Activated CD4-positive, CD25-positive, alpha-beta regulatory T cell treated with anti-CD3 and anti-CD28 coated beads, Interleukin-2, amount 50 U/mL, for 72 hours (primary cell): ENCODE measurements at regions not wholly inside any gene's neighbourhood (a gene's known extent, or its start where the extent isn't known, plus 50 kb on each side); places are given as distances from the start of the nearest gene placed in this dataset.
"Not testable (repeated sequence)": the region's sequence is repeated elsewhere in the genome, so short reads cannot be mapped to it uniquely, and the experiment has no call there.

Source experiments
- DNase-seq: peaks from one replicate; pipeline ENCODE4 v3.0.0; 2021

DNA sequence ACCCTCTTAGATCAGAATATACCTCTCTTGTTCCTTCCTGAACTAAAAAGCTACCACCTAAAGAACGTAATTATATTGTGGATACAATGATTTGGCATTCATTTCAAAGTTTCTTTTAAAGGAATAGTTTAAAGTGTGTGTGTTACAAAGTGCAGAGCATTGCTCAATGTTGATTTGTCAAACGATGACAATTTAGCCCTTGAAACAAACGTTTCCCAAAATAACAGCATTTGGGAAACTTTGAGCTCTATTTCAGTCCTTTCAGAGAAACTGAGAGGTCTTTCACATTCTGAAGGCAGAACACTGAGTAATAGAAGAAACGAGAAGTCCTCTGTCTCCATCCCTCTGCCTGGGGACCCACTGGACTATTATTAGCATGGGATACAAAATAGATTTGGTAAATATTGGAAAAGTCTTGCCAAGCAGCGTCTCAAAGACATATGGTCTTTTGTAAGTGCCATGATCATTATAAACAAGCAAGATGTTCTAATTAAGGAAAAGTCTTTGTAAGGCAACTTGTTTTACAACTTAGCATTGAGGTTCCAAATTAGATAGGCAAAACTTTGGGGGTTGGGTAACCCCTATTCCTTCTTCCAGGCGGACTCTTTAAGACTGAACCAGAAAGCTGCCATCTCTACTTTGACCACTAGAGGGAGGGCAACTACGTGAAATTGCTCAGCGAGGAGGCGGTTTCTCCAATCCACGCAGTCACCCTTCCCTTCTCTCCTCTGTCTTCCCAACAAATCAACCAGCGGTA is 208.8 kb downstream of the RNF144B start:
- DNase-seq: peak; percentile 38

DNA sequence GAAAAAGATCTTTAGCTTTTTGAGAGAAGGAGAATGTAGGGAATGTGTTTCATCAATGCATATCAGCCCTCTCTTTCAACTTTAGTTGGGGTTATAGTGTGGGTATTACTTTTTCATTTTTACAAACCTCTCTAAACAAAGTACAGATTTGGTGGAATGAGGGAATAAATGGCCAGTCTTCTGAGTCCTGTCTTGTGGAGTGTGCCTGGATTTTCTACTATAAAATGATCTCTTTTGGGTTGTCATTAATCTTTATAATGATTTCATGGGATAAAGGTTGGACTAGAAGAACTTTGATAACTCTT is 209.3 kb downstream of the RNF144B start:
- no peak for DNase-seq

GRCh38 chr6:18598551-18599264 is 211.6 kb downstream of the RNF144B start:
- DNase-seq: no peak

DNA sequence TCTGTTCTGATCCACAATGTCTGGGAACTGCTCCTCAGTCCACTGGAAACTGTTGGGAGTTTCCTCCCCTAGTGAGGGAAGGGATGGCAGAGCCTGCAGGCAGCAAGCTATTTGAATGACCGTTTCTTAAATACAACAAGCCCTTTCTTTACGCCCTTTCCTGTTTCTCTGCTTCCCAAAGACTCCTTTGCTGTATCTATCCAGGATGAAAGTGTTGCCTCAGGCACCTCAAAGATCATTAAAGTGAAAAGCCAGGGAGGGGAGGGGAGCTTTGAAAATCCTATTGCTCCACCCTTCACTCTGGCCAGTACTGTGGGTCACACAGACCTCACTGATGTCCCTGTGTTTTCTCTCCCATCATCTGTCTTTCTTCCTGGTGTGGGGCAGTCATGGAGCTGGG is 213.1 kb downstream of the RNF144B start:
- DNase-seq: no peak

GRCh38 chr6:18601516-18602020 is 214.4 kb downstream of the RNF144B start:
- DNase-seq: no peak

DNA sequence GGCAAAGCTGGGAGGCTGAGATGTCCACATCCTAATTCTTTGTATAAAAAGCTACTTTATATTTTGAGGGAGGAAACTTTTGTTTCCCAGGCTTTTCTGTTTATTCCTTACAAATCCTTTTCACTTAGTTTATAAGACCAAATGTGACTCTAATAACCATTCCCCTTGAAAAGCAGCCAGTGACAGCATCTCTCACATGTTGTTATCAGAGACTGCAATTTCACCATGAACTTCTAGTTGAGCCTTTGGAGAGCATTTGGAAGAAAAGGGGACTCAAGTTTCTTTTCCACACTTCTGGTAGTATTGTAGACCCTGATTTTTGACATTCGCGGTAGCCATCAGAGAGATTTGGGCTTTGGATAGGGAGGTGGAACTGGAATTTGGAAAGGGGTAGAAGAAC is 215.8 kb downstream of the RNF144B start:
- no peak for DNase-seq

GRCh38 chr6:18603361-18603760 is 216.2 kb downstream of the RNF144B start:
- no peak for DNase-seq

GRCh38 chr6:18605841-18606240 is 218.7 kb downstream of the RNF144B start:
- DNase-seq: no peak

DNA sequence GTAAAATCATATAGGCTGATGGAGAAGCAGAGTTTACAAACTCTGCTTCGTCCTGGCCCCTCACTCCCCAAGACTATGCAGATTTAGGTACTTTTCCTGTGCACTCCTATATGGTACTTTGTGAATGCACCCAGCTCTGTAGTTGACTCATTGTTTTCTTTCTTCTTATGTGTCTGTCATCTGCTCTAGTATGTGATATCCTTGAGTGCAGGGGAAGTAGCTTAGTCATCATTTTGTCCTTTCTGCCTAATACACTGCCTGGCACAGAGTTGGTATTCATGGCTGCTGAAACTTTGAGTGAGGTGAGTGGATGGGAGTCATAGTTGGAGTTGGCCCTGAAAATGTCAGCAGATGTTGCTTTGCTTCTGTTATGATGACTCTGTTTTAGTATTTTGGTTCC is 222.6 kb downstream of the RNF144B start:
- DNase-seq: no peak

DNA sequence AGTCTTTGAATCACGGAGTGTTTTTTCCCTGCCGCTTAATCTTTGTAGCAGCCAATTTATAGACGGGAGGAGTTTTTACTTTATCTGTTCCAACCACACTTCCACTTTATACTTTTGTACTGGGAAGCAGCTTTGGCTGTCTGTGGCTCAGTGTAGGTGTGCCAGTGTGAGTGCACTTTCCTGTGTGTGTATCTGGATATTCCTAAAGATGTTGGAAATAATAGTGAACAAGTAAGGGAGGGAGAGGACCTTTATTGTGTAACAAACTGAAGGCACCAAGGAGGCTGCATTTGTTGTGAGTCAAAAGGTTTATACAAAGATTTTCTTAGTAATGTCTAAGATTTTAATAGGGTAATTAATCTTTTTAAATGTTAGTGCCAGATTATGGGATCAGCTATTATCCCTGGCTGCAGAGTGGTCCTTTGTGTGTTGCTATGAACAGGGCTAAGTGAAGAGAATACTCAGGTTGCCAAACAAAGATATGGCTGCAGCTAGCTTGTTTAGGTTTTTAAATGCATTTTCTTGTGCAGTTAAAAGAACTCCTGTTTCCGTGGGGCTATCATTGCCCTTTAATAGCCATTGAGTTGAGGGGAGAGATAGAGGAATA is 226.3 kb downstream of the RNF144B start:
- DNase-seq: no peak

- no peak for DNase-seq
Observed at GRCh38 chr6:18629571-18629970, 242.4 kb downstream of the RNF144B start.

GRCh38 chr6:18632670-18633410 is 245.7 kb downstream of the RNF144B start:
- DNase-seq: no peak

GRCh38 chr6:18634912-18635311 is 247.8 kb downstream of the RNF144B start:
- no peak for DNase-seq

DNA sequence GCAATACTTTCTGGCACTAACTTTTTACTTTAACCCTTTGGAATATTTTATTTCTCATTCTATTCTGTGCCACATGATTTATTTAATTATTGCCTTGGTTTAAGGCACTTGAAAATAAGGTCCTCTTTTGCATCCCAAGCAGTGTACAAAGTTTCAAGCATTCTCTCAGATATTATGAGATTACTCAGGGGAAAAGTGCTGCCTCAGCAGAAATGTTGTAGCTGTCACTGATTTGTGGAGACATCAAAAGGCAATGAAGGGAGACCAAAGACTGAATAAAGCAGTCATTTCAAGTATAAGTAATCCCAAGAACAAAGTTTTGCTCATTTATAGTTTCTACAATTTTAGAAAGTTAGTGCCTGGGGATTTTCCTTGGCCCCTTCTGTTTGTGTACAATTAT is 253.0 kb downstream of the RNF144B start:
- DNase-seq: no peak

- no peak for DNase-seq
Observed at GRCh38 chr6:18640754-18641153, 253.6 kb downstream of the RNF144B start.

DNA sequence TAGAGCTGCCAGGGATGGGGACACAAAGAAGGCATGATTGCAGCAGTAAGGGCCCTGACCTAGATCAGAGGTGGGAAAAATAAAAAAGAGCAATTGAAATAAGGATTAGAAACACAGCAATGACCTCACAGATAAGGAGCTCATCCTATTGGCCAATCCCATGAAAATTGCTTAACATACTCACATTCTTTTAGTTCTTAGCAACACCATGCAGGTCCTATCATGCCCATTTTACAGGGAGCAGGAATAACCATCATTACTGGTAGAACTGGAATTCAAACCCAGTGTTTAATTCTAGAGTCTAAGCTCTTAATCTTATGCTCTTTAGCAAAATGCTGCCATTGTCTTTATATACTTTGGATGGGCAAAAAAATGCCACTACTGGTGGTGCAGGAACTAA is 267.7 kb downstream of the RNF144B start:
- DNase-seq: no peak

- DNase-seq: no peak
Observed at GRCh38 chr6:18656506-18656905, 269.4 kb downstream of the RNF144B start.

GRCh38 chr6:18659994-18660393 is 272.8 kb downstream of the RNF144B start:
- not testable (repeated sequence) for DNase-seq

DNA sequence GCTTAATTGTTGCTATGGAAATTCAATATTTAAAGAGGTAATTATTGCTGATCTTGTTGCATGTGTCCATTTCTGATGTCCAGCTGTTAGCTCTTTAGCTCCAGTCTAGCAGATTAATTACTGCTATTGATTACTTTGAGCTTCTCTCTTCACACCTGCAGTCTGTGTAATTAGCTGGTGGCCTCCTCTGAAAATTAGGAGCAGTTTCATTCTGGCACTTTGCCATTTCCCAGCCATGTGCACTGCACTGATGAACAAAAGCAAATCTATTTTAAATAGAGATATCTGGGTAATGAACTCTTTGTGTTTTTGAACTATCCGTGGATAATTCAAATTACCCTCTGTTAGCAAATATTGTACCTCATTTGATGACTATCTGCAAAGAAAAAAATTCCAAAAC is 275.9 kb downstream of the RNF144B start:
- DNase-seq: no peak

DNA sequence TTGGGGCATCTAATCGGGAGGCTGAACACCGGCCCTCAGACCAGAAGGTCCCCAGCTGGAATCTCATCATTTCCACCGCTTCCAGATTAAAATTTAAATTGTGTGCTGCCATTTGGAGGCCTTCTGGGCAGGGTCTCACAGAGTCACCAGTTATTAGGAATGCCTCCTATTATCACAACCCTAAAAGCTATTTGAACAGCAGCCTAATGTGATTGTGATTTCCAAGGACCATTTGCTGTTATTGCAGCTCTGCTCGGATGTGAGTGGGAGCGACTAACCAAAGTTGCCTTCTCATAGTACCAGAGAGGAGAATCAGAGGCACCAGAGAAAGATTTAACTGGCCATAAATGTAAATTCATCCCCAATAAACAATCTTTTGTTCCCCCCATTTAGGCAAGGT is 277.3 kb downstream of the RNF144B start:
- no peak for DNase-seq

DNA sequence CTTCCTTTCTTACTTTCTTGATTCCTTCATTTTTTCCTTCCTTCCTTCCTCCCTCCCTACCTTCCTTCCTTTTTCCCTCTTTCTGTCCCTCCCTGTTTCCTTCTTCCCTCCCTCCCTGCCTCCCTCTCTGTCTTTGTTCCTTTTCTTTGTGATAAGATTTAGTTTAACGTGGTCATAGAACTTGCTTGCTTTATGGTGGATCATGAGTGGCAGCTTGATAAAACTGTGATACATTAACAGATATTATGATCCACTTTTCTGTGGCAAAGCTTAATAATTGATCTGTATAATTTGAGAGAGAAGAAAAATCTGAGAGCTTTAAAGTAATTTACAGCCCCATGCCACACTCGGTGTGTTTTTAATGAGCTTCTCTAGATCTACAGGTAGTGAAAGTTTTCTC is 280.5 kb downstream of the RNF144B start:
- DNase-seq: no peak

GRCh38 chr6:18668994-18669393 is 281.8 kb downstream of the RNF144B start:
- no peak for DNase-seq

DNA sequence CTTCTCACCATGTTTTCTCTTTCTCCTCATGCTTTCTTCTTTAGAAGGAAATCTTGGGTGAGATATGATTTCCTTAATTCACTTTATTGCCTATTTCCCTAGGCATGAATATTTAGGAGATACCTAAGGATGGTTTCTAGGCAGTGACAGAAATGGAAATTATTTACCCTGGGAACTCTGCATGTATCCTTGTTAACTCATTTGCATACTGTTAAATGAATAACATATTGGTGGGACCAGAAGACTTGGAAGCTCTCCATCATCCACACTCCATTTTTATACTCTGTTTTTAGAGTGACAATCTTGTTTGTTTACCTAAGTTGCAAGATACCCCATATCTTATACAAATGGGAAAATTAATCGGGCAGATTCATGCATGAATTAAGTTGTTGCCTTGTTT is 285.7 kb downstream of the RNF144B start:
- no peak for DNase-seq

DNA sequence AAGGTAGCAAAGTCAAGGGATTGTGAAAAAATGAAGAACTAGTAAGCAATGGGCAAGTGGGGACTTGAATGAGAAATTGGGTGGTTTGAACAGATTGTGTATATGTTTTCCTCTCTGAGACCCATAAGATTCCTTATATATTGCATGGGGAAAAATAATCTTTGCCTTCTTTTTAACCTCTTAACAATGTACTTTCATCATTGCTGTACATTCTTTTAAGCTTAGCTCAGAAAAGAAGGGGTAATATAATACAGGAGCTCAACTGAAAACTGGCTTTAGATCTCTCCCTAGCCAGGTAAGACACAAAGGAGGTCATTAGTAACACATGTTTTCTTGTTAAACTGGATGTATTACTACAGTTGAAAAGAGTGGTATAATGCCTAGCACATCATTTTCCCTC is 287.2 kb downstream of the RNF144B start:
- DNase-seq: no peak
